ENCODE measurements at regions not wholly inside any gene's neighbourhood (a gene's known extent, or its start where the extent isn't known, plus 50 kb on each side); places are given as distances from the start of the nearest gene placed in this dataset.

- Histone ChIP-seq H3K36me3 (replicated peaks in 1 of 2) (no peaks in the 10 kb centered on the region), H3K4me1 (replicated peaks in 1 of 2) (no peaks in the 10 kb centered on the region), H3K27ac (no peak overlapping the region), H3K4me3 (no peak overlapping the region), H3K9me3 (replicated peaks in 1 of 3) (no peaks in the 10 kb centered on the region), H3K27me3 (no peaks in the 10 kb centered on the region)
- TF ChIP-seq, protein P1, sequence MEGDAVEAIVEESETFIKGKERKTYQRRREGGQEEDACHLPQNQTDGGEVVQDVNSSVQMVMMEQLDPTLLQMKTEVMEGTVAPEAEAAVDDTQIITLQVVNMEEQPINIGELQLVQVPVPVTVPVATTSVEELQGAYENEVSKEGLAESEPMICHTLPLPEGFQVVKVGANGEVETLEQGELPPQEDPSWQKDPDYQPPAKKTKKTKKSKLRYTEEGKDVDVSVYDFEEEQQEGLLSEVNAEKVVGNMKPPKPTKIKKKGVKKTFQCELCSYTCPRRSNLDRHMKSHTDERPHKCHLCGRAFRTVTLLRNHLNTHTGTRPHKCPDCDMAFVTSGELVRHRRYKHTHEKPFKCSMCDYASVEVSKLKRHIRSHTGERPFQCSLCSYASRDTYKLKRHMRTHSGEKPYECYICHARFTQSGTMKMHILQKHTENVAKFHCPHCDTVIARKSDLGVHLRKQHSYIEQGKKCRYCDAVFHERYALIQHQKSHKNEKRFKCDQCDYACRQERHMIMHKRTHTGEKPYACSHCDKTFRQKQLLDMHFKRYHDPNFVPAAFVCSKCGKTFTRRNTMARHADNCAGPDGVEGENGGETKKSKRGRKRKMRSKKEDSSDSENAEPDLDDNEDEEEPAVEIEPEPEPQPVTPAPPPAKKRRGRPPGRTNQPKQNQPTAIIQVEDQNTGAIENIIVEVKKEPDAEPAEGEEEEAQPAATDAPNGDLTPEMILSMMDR (IDR thresholded peaks at IDR 0.05): no peak
- no peak for TF ChIP-seq POLR2A (IDR thresholded peaks at IDR 0.05)
- 59 to 71% (median 62%) methylated on average over 8 to 21 of the region's 21 CpGs for WGBS, 4 donors
- intact Hi-C loops (cut with DNase I): no loop called here
- DNase-seq: no peak
Observed at GRCh38 chr11:134701564-134702165, 289.6 kb upstream of the B3GAT1 start.

DNA sequence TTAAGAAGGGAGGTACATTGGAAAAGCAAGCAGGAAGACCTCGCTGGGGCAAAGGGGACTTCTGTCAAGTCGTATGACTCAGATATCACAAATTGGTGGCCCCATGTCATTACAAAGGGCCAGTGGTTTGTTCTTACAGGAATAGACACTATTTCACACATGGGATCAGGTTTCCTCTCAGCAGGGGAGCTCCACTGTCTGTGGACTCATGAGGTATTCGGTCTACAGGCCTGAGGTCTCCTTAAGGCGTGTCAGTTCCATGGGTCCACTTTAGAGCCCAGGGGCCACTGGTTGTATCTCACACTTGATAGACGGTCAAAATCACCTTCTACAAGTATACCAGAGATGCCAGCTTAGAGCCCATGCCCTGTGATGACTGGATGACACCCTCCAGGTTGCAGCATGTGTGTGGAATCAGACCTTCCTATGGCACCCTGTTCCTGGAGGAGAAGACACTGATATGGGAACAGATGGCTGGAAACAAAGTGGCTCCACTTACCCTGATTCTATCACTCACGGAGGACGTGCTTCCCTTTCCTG lies 288.1 kb upstream of the B3GAT1 start:
- DNase-seq: no peak
- Histone ChIP-seq H3K4me1 (replicated peaks in 1 of 2) (no peaks in the 10 kb centered on the region), H3K27ac (no peak overlapping the region), H3K36me3 (replicated peaks in 1 of 2) (no peaks in the 10 kb centered on the region), H3K4me3 (no peak overlapping the region), H3K27me3 (no peaks in the 10 kb centered on the region), H3K9me3 (replicated peaks in 1 of 3) (no peaks in the 10 kb centered on the region)
- intact Hi-C loops (cut with DNase I): no loop called here
- TF ChIP-seq POLR2A (IDR thresholded peaks at IDR 0.05): no peak
- TF ChIP-seq, protein P1 (IDR thresholded peaks at IDR 0.05): no peak
- WGBS, 4 donors: 71 to 74% (median 71%) methylated on average over 6 to 7 of the region's 7 CpGs

- DNase-seq: no peak
- no peak overlapping the region for H3K4me3 ChIP-seq
- H3K27ac ChIP-seq: no peak overlapping the region
- no peaks in the 10 kb centered on the region for H3K9me3 ChIP-seq (replicated peaks in 1 of 3)
- H3K36me3 ChIP-seq (replicated peaks in 1 of 2): no peaks in the 10 kb centered on the region
- no peaks in the 10 kb centered on the region for H3K4me1 ChIP-seq (replicated peaks in 1 of 2)
- 55 to 62% (median 61%) methylated on average over 4 of the region's 4 CpGs for WGBS, 4 donors
- peaks cover 2% of the 10 kb centered on the region for H3K27me3 ChIP-seq
- intact Hi-C loops (cut with DNase I): no loop called here
- TF ChIP-seq, protein P1 (IDR thresholded peaks at IDR 0.05): no peak
- no peak for TF ChIP-seq POLR2A (IDR thresholded peaks at IDR 0.05)
Observed at GRCh38 chr11:134696455-134696854, 284.4 kb upstream of the B3GAT1 start.

GRCh38 chr11:134691985-134692384 lies 279.9 kb upstream of the B3GAT1 start:
- H3K27me3 ChIP-seq: peaks cover 18% of the 10 kb centered on the region
- no peak for DNase-seq
- H3K9me3 ChIP-seq (replicated peaks in 1 of 3): no peaks in the 10 kb centered on the region
- H3K4me3 ChIP-seq: no peak overlapping the region
- no peak for TF ChIP-seq POLR2A (IDR thresholded peaks at IDR 0.05)
- TF ChIP-seq, protein P1 (IDR thresholded peaks at IDR 0.05): no peak
- H3K4me1 ChIP-seq (replicated peaks in 1 of 2): no peaks in the 10 kb centered on the region
- H3K36me3 ChIP-seq (replicated peaks in 1 of 2): no peaks in the 10 kb centered on the region
- 65 to 69% (median 68%) methylated on average over 6 of the region's 6 CpGs for WGBS, 4 donors
- H3K27ac ChIP-seq: no peak overlapping the region
- intact Hi-C loops (cut with DNase I): no loop called here

All from adrenal gland (tissue), 9 donors.